ENCODE measurements at regions not wholly inside any gene's neighbourhood (a gene's known extent, or its start where the extent isn't known, plus 50 kb on each side); places are given as distances from the start of the nearest gene placed in this dataset.
"Not testable (repeated sequence)": the region's sequence is repeated elsewhere in the genome, so short reads cannot be mapped to it uniquely, and the experiment has no call there.

DNA sequence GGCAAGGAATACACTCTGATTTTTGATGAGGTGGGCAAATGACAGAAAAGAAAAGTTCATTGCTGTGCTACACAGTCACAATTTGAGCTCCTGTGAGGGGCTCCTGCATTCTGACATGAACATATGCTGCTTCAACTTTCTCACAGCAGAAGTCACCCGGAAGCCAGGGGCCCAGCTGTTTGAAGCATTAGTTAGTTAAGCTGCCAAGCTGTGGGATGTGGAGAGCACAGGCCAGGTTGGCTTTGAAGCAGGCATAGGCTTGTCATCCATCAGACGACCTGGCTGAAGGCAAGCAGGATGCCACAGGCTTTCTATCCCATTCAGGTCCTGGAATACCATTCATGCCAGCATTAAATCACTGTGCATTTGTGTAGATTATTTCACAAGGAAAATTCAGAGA, 63.1 kb downstream of the MTNR1B start:
- DNase-seq (ENCODE audit: low read depth in 2 of 2), result no peak

- DNase-seq (ENCODE audit: low read depth in 2 of 2), result no peak
These were observed 63.6 kb downstream of the MTNR1B start for GRCh38 chr11:93033093-93033492.

GRCh38 chr11:93034031-93034722, 64.7 kb downstream of the MTNR1B start:
- DNase-seq (ENCODE audit: low read depth in 2 of 2), result no peak

DNA sequence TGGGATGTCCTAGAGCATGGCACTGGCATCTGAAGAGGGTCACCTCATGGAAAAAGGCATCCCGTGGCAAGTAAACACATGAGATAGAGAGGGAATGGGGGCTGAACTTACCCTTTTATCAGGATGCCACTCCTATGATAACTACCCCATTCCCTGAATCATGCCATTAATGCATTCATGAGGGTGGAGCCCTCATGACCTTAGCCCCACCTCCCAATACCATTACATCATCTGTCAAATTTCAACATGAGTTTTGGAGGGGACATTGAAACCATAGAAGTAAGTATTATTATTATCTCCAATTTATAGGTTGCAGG, 65.2 kb downstream of the MTNR1B start:
- DNase-seq (ENCODE audit: low read depth in 2 of 2), result no peak

DNA sequence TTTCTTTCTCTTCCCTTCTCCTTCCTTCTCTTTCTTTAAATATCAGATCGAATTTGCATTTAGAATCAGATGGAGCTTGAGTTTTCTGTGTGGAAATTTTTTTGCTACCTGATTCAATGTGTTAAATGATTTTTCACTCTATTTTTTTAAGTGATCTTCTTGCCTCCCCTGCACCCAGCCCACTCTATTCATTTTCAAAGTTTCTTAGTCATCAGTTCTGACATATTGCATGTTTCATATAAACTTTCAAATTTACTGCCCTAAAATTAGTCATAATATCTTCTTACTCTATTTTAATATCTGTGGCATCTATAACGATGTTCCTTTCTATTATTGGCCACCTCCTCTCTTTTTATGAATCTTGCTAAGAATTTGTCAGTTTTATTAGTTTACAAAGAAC, 69.1 kb downstream of the MTNR1B start:
- DNase-seq (ENCODE audit: low read depth in 2 of 2), result no peak

- DNase-seq (ENCODE audit: low read depth in 2 of 2), result no peak
These were observed 70.2 kb downstream of the MTNR1B start for GRCh38 chr11:93039531-93040240.

GRCh38 chr11:93041682-93042081, 72.2 kb downstream of the MTNR1B start:
- DNase-seq (ENCODE audit: low read depth in 2 of 2), result no peak

DNA sequence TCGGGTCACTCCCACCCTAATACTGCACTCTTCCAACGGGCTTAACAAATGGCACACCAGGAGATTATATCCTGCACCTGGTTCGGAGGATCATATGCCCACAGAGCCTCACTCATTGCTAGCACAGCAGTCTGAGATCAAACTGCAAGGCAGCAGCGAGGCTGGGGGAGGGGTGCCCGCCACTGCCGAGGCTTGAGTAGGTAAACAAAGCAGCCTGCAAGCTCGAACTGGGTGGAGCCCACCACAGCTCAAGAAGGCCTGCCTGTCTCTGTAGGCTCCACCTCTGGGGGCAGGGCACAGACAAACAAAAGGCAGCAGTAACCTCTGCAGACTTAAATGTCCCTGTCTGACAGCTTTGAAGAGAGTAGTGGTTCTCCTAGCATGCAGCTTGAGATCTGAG, 73.7 kb downstream of the MTNR1B start:
- DNase-seq (ENCODE audit: low read depth in 2 of 2), result not testable (repeated sequence)

DNA sequence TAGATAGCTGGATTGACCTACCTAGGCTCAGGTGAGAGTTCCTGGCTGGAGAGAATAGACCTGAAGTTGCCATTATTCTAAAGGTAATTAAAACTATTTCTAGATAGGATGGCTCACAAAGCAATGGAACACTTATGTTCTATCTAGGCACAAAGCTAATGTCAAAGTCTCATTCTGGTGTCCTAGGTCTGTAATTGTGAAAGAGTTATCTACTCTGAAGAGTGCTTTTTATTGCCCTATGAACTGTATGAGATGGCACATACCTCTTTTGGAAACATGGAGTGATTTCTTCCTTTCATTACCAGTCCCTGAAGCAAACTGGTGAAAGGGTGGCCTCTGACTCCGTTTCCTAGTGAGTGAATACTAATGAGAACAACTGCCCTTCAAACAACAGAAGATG, 80.3 kb downstream of the MTNR1B start:
- no peak for DNase-seq (ENCODE audit: low read depth in 2 of 2)

DNA sequence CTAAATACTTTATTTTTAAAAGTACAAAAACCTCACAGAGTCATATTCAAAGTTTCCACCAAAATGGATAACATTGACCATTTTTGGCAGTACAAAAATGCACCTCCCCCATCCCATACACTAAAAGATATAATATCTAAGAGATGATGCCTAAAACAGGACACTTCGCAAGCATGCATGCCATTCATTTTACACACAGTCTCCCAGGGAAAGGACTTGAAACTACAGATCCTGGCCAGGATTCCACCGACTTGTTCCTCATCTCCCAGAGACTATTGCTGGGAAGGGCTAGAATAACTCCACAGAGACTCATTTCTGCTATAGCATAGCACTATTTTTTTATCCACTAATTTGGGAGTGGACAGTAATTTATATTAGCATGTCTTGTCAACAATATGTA, 81.7 kb downstream of the MTNR1B start:
- DNase-seq (ENCODE audit: low read depth in 2 of 2), result no peak

DNA sequence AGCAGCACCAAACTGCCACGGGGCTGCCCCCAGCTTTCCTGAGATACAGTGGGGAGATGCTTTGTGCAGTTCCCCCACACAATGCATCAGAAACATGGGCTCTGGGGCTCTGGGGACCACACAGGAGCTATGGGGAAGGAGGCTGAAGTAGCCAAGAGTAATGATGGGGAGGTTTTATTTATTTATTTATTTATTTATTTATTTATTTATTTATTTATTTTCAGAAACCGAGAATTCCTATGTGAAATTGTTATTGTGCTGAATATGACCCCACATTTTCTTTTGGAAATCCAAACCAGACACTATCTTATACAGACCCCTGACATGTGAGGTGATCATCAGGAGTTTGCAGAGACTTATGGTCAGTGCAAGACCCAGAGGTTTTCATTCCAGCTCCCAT, 84.4 kb downstream of the MTNR1B start:
- no peak for DNase-seq (ENCODE audit: low read depth in 2 of 2)

GRCh38 chr11:93054279-93054678, 84.8 kb downstream of the MTNR1B start:
- no peak for DNase-seq (ENCODE audit: low read depth in 2 of 2)

- peak; percentile 10 to 13 for DNase-seq (ENCODE audit: low read depth in 2 of 2)
These were observed 85.4 kb downstream of the MTNR1B start for GRCh38 chr11:93054881-93055280.

- no peak for DNase-seq (ENCODE audit: low read depth in 2 of 2)
These were observed 89.9 kb downstream of the MTNR1B start for GRCh38 chr11:93059117-93059957.

DNA sequence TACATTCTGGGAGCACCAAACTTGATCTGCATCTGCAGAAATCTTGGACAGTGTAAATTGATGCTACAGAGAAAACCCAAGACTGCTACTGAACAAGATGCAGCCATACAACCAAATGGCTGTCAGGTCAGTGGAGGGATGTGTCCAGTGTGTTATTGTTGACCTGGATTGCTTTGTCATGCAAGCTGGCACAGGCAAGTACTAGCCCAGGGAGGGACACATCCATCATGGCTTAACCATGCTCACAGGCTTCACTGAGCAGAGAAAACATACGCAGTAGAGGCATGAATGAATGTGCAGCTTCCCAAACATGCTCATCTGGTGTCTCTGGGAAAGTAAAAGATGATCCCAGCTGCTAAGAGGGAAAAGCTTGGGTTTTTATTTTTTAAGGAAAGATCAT, 93.6 kb downstream of the MTNR1B start:
- DNase-seq (ENCODE audit: low read depth in 2 of 2), result no peak

- not testable (repeated sequence) for DNase-seq (ENCODE audit: low read depth in 2 of 2)
These were observed 95.7 kb downstream of the MTNR1B start for GRCh38 chr11:93065074-93065674.

DNA sequence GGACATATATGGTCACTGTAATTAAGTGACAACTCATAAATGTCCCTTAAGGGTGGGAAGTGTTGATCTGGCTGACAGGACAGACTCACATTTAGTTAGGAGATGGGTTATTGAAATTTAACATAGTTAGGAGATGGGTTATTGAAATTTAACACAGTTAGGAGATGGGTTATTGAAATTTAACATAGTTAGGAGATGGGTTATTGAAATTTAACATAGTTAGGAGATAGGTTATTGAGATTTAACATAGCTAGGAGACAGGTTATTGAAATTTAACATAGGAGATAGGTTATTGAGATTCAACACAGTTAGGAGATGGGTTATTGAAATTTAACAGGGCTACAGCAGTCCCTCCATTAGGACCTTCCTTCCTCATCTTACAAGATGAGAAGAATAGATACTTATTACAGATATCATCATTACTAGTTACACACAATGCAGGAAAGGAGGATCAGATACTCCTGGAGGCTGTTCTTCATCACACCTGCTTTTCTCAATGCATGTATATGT, 98.5 kb downstream of the MTNR1B start:
- DNase-seq (ENCODE audit: low read depth in 2 of 2), result no peak

DNA sequence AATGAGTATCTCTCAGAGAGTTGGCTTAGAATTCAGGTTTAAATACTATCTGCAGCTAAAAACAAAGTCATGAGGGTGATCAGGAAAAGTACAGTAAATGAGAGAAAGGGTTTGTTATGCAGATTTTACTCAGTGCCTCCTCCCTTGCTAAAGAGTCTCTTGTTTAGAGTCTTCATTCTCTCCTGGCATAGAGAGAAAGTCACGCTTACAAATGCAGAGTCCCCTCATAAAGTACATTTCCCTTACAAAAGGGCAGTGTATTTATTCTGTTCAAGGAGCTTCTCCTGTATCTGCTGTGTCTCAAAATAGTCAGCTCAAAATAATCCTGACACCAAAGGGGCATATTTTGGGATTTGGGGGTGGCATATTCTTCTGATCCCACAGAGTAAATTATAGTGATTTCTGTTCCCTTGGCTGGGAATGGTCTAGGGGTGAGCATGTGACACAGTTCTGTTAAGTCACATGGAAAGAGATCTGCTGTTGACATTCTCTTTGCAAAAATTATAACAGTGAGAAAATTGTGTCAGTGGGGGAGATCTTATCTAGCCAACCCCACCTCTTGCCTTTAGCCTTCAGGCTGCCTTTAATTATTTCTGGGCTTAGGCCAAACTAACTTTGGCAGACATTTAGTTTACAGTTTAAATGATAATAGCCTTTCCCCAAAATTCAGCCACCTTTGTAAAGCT, 102.9 kb downstream of the MTNR1B start:
- no peak for DNase-seq (ENCODE audit: low read depth in 2 of 2)

DNA sequence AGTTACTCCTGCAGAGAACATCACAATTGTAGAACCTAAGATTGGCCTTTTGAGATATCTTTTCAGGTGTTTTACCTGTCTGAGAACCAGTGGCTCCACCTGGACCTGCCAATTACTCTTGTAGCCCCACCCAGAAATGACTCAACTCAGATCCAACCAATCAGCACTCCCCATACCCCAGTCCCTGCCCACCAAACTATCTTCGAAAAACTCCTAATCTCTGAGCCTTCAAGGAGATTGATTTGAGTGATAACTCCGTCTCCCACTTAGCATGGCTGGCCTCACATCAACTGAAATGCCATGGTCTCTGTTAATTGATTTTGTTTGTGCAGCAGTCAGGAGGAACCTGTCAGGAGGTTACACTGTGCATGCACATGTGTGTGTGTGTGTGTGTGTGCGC, 103.6 kb downstream of the MTNR1B start:
- DNase-seq (ENCODE audit: low read depth in 2 of 2), result no peak

GRCh38 chr11:93073508-93074280, 104.2 kb downstream of the MTNR1B start:
- DNase-seq (ENCODE audit: low read depth in 2 of 2), result no peak

- no peak for DNase-seq (ENCODE audit: low read depth in 2 of 2)
These were observed 104.9 kb downstream of the MTNR1B start for GRCh38 chr11:93074352-93074751.
